Kidney (tissue), 13 donors: ENCODE measurements at regions not wholly inside any gene's neighbourhood (a gene's known extent, or its start where the extent isn't known, plus 50 kb on each side); places are given as distances from the start of the nearest gene placed in this dataset.

Experiments used
- DNase-seq, 5 donors: peaks; one replicate each; pipeline ENCODE4 v3.0.0-alpha.2; 2013 to 2020
- FAIRE-seq: peaks from 2 replicates; lab custom pipeline; 2012; peaks lifted over from hg19 to GRCh38; lab: Jason Lieb, UNC
- H3K27ac ChIP-seq, 2 donors: one replicate each; pipeline ENCODE4 v1.7.0; 2013; ENCODE audit warnings: low read depth in 2 of 2, low read length in 2 of 2, inconsistent platforms in 1 of 2
- H3K27me3 ChIP-seq: one replicate; pipeline ENCODE4 v1.7.1; 2013; ENCODE audit warnings: low read length, inconsistent platforms; ENCODE audit not compliant: control insufficient read depth, insufficient read depth
- H3K36me3 ChIP-seq, 3 donors: one replicate each; pipeline versions ENCODE4 v1.7.0 to v1.7.1; 2013; ENCODE audit warnings: low read length in 3 of 3, control low read depth in 1 of 3, inconsistent platforms in 1 of 3; ENCODE audit not compliant: insufficient read depth in 3 of 3, control insufficient read depth in 2 of 3
- H3K4me1 ChIP-seq, 3 donors: one replicate each; pipeline versions ENCODE4 v1.7.0 to v1.7.1; 2013; ENCODE audit warnings: low read length in 3 of 3, inconsistent platforms in 1 of 3, low read depth in 1 of 3; ENCODE audit not compliant: control insufficient read depth in 2 of 3, insufficient read depth in 2 of 3
- H3K4me3 ChIP-seq, 3 donors: one replicate each; pipeline versions ENCODE4 v1.7.0 to v1.8.1; 2013; ENCODE audit warnings: low read length in 3 of 3, control low read depth in 1 of 3, inconsistent platforms in 1 of 3
- H3K9ac ChIP-seq, 3 donors: one replicate each; pipeline versions ENCODE4 v1.7.0 to v1.7.1; 2013; ENCODE audit warnings: low read length in 3 of 3, control low read depth in 1 of 3, inconsistent platforms in 1 of 3
- H3K9me3 ChIP-seq, 3 donors: one replicate each; pipeline versions ENCODE4 v1.7.0 to v1.7.1; 2013; ENCODE audit warnings: low read length in 3 of 3, control low read depth in 1 of 3, inconsistent platforms in 1 of 3; ENCODE audit not compliant: control insufficient read depth in 2 of 3, insufficient read depth in 1 of 3
- intact Hi-C: fragments of 100-400 bp; cut with DNase I; formaldehyde crosslinking; loops from one replicate; pipeline ENCODE4 v1.11.1; 2022
- TF ChIP-seq, protein P1 (sequence below): IDR thresholded peaks from 3 replicates; pipeline ENCODE4 v1.5.1; 2012; ENCODE audit warnings: mild to moderate bottlenecking, moderate library complexity, borderline replicate concordance; ENCODE audit not compliant: insufficient read depth; ENCODE audit errors: extremely low read depth
- donor health status: control.
- donor health status: control.
- donor health status: control.
- donor health status: control.
- donor health status: control.
- donor health status: DM: yes; HTN: yes; CAD: no.
- donor health status: Normal renal cell carcinoma (clear cell type).

DNA sequence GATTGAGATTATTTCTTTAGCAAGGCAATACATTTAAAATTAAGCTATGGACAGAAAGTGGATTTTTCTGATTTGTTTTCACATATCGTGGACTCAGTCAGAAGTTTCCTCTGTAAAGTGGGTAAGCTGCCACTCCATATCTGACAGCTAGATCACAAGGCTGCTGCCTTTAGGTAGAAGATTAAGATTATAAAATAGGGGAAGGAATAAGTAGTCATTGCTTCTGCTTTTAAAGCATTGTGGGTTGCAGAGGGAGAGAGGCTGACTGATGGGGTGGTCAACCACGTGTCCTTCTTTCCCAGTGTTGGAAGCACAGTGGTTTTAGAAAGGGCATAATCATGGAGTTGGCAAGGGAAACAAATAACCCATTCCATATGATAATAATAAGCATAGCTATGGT is 74.3 kb upstream of the MOCS2 start:
- no peaks in the 10 kb centered on the region for H3K36me3 ChIP-seq
- no peaks in the 10 kb centered on the region for H3K27me3 ChIP-seq
- no peak overlapping the region for H3K9ac ChIP-seq
- FAIRE-seq (no peak), DNase-seq (no peak)
- peaks cover 0 to 3% (median 0%) of the 10 kb centered on the region in 3 donors for H3K9me3 ChIP-seq
- TF ChIP-seq, protein P1, sequence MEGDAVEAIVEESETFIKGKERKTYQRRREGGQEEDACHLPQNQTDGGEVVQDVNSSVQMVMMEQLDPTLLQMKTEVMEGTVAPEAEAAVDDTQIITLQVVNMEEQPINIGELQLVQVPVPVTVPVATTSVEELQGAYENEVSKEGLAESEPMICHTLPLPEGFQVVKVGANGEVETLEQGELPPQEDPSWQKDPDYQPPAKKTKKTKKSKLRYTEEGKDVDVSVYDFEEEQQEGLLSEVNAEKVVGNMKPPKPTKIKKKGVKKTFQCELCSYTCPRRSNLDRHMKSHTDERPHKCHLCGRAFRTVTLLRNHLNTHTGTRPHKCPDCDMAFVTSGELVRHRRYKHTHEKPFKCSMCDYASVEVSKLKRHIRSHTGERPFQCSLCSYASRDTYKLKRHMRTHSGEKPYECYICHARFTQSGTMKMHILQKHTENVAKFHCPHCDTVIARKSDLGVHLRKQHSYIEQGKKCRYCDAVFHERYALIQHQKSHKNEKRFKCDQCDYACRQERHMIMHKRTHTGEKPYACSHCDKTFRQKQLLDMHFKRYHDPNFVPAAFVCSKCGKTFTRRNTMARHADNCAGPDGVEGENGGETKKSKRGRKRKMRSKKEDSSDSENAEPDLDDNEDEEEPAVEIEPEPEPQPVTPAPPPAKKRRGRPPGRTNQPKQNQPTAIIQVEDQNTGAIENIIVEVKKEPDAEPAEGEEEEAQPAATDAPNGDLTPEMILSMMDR = no peak
- H3K4me1 ChIP-seq = no peaks in the 10 kb centered on the region
- no peak overlapping the region for H3K4me3 ChIP-seq
- intact Hi-C loops = no loop called here
- no peak overlapping the region for H3K27ac ChIP-seq

- no peak overlapping the region for H3K4me3 ChIP-seq
- intact Hi-C loops = no loop called here
- TF ChIP-seq, protein P1 = no peak
- peaks cover 0 to 5% (median 0%) of the 10 kb centered on the region in 3 donors for H3K9me3 ChIP-seq
- H3K4me1 ChIP-seq = no peaks in the 10 kb centered on the region
- no peak overlapping the region for H3K9ac ChIP-seq
- H3K36me3 ChIP-seq = no peaks in the 10 kb centered on the region
- no peak overlapping the region for H3K27ac ChIP-seq
- H3K27me3 ChIP-seq = no peaks in the 10 kb centered on the region
- no peak for FAIRE-seq
- no peak for DNase-seq
These were observed 82.1 kb upstream of the MOCS2 start for GRCh38 chr5:53191548-53192165.

DNA sequence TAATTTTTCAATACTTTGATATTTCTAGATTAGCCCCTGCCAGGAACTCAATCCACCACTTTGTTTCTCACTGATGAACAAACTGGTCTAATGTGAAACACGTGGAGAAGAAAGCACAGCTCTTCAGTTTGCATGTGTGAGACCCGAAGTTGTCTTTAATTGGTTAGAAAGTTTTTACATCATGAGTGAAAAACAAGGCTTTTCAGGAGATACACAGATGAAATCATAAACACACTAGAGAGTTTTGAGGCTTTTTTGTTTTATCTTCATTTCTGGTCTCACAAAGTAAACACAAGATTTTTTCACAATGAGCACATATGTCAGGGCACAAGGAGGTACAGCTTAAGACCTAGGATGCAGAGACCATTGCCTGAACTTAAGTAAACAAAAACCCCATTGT is 84.5 kb upstream of the MOCS2 start:
- Histone ChIP-seq H3K27ac (no peak overlapping the region), H3K9me3 (peaks cover 0 to 5% (median 0%) of the 10 kb centered on the region in 3 donors), H3K4me3 (no peak overlapping the region), H3K36me3 (no peaks in the 10 kb centered on the region), H3K27me3 (no peaks in the 10 kb centered on the region), H3K9ac (no peak overlapping the region), H3K4me1 (no peaks in the 10 kb centered on the region)
- TF ChIP-seq, protein P1 = no peak
- DNase-seq = no peak
- intact Hi-C loops = no loop called here
- no peak for FAIRE-seq

DNA sequence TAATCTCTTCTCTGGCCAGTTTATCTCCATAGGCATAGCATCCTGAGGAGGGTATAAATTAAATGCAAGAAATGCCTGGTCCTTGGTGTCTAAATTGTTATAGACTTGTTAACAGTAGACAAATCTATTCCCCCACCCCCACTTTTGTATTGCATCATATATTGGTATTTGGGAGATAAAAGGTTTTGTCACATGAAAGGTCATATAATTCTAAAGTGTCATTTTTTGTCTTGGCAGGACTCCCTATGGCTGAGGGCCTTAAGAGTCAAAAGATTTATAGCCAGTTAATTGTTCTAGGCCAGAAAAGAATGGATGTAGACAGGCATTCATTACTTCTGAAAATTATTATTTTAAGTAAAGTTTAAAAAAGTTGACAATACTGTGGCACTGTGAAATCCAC is 90.3 kb upstream of the MOCS2 start:
- no peaks in the 10 kb centered on the region for H3K36me3 ChIP-seq
- TF ChIP-seq, protein P1 = no peak
- no peak overlapping the region for H3K9ac ChIP-seq
- no peaks in the 10 kb centered on the region for H3K27me3 ChIP-seq
- H3K4me3 ChIP-seq = no peak overlapping the region
- DNase-seq (no peak), FAIRE-seq (no peak)
- H3K9me3 ChIP-seq = no peaks in the 10 kb centered on the region
- no peaks in the 10 kb centered on the region for H3K4me1 ChIP-seq
- no peak overlapping the region for H3K27ac ChIP-seq
- intact Hi-C loops = no loop called here
